ENCODE measurements at regions not wholly inside any gene's neighbourhood (a gene's known extent, or its start where the extent isn't known, plus 50 kb on each side); places are given as distances from the start of the nearest gene placed in this dataset.
"Not testable (repeated sequence)": the region's sequence is repeated elsewhere in the genome, so short reads cannot be mapped to it uniquely, and the experiment has no call there.

DNA sequence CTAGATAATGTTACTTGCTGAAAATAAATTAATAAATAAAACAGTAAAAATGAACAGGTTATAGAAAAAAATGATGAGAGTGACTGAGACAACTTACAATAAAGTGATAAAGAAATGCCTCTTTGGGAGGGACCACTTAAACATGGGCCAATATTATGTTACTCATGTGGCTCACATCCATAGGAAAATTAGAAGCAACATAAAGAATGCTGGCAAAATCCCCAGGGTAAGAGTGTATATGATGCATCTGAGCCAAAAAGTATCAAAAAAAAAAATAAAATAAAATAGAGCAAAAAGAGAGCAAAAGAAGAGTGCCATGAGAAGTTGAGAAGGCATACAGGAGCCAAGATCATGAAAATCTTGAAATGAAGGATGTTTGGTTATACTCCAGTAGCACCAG lies 818.0 kb downstream of the LTN1 start:
- no peak for DNase-seq (ENCODE audit: low spot score)

DNA sequence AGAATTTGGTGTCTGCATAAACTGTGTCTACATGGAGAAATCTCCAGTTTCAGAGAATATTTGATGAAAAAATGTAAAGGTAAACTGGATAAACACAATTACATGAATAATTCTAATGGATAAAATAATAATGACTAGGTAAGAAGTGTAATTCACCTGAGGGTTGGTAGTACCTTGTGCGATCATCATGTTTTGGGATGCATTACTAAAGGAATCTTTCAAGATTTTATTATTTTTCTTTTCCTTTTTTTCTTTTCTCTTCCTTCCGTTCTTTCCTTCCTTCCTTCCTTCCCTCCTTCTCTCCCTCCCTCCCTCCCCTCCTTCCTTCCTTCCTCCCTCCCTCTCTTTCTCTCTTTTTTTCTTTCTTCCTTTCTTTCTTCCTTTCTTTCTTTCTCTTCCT lies 818.7 kb downstream of the LTN1 start:
- DNase-seq (ENCODE audit: low spot score): no peak

DNA sequence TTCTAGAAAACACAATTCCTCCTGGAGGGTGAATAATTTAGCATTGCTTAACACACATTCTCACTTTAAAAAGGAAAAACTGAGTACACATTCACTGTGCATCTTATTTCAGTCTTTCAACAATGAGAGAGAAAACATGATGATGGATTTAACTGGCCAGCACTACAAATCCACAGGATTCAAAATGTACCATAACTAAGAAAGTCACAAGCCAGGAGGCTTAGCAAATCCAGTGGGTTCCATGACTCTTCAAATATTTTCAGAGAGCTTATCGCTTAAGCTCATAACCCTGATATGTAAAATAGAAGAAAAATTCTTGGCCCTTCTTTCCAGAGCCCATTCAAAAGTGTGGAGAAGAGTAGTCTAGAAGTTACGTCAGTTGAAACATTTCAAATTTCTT lies 820.3 kb downstream of the LTN1 start:
- no peak for DNase-seq (ENCODE audit: low spot score)

DNA sequence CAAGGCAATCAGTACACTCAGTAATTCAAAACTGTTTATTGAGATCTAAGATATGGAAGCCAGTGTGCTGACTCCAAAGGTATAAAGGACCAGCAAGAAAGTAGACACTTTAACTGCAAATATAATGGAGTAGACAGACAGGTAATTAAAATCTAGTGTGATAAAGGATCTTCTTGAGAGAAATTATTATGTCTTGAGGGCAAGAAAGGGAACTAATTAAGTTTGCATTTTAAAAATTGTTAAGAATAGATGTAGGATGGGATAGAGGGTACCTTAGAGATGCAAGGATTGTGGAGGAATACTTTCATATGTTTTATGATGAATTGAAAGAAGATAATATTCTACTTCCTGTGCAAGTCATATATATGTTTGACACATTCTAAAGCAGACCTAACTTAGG lies 825.3 kb downstream of the LTN1 start:
- no peak for DNase-seq (ENCODE audit: low spot score)

DNA sequence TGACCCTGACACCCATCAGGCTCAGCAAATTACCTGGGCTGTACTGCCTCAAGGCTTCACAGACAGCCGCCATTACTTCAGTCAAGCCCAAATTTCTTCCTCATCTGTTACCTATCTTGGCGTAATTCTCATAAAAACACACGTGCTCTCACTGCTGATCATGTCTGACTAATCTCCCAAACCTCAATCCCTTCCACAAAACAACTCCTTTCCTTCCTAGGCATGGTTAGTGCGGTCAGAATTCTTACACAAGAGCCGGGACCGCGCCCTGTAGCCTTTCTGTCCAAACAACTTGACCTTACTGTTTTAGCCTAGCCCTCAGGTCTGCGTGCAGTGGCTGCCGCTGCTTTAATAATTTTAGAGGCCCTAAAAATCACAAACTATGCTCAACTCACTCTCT lies 828.2 kb downstream of the LTN1 start:
- DNase-seq (ENCODE audit: low spot score): not testable (repeated sequence)

DNA sequence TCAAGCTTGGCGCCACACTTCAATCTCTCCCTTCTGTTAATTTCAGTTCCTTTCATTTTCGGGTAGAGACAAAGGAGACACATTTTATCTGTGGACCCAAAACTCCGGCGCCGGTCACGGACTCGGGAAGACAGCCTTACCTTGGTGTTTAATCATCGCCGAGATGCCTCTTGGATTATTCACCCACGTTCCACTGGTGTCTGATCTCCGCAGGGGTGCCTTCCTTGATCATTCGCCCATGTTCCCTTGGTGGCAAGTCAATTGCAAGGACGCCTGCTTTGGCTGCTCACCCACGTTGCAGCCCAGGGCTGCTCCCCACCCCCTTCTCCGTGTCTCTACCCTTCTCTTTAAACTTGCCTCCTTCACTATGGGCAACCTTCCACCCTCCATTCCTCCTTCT lies 830.6 kb downstream of the LTN1 start:
- not testable (repeated sequence) for DNase-seq (ENCODE audit: low spot score)

DNA sequence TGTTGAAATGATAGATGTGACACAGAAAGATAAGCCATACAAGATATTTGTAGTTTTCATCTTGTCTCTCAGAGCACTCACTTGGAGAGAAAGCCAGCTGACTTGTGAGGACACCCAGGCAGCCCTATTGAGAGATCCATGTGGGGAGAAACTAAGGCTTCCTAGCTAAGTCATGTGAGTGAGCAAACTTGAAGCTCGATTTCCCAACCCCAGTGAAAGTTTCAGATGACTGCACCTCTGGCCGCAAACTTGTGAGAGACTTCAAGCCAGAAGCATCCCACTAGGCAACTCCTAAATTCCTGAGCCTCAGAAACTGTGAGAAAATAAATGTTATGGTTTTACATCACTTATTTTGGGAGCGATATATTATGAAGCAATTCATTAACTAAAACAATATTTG lies 832.3 kb downstream of the LTN1 start:
- no peak for DNase-seq (ENCODE audit: low spot score)

DNA sequence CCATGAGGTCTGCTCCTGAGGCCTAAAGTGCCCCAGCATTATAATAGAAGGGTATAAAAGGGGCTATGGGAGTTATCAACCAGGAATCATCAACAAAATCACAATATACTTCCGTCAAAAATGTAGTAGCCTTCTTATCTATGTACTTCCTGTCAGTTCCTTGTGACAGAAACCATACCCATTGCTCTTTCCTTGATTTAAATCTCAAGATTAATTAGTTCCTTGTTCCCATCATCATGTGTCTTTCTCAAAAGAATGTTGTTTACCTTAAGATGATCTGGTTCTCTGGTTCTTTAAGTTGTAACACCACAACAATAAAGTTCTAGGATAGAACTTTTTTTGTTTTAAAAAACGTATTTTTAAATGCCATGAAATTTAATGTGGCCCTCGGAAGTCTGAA lies 833.3 kb downstream of the LTN1 start:
- DNase-seq (ENCODE audit: low spot score): no peak

DNA sequence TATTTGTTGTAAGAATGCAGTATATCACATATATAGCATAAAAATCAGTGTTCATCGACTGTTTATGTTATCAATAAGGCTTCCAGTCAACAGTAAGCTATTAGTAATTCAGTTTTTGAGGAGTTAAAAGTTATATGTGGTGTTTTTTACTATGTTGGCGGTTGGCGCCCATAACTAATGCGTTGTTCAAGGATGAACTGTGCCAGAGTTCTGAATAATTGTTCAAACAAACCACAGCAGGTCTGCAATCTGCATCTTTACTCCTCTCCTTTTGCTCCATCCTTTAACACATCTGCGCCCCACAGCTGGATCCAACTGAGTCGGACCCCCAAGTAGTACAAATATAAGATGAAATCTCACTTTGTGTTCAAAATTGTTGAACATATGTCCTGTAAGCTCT lies 836.1 kb downstream of the LTN1 start:
- no peak for DNase-seq (ENCODE audit: low spot score)

DNA sequence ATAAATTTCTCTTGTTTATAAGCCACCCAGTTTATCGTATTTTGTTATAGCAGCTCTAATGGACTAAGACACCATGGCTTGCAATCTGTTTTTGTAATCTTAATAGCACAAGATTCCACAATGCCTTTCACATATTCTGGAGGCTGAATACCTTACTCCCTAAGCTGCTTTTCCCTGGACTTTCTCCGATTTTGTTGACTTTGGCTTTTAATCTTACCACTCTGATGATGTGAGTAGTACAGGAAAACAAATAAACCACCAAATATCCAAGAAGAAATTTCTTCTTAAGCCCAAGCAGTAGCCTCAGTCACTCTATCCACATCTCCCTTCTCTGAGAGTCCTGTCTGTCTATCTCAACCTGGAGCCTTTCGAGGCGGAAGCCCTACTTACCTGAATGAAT lies 838.6 kb downstream of the LTN1 start:
- DNase-seq (ENCODE audit: low spot score): no peak

DNA sequence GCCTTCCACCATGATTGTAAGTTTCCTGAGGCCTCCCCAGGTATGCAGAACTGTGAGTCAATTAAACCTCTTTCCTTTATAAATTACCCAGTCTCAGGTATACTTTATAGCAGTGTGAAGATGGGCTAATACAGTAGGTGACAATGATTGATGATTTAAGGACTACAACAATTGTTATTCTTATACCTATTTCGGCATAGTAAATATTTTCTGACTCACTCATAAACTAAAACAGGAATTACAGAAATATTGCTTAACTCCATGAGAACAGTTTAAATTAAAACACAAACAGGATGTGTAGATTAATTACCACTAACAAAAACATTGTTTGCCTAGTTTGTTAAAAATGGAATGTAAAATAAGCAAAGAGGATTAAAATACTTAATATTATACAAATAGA lies 839.9 kb downstream of the LTN1 start:
- DNase-seq (ENCODE audit: low spot score): no peak

DNA sequence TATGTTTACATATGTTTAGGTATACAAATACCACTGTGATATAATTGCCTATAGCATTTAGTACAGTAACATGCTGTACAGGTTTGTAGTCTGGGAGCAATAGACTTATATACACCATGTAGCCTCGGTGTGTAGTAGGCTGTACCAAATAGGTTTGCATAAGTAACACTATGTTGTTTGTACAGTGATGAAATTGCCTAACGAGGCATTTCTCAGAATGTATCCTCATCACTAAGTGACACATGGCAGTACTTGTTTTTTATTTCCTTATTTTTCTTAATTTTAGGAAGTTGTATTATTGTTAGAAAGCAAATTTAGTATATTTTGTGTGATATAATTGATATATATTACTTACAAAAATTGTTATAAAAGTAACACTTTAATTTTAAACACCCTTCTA lies 840.9 kb downstream of the LTN1 start:
- DNase-seq (ENCODE audit: low spot score): no peak

DNA sequence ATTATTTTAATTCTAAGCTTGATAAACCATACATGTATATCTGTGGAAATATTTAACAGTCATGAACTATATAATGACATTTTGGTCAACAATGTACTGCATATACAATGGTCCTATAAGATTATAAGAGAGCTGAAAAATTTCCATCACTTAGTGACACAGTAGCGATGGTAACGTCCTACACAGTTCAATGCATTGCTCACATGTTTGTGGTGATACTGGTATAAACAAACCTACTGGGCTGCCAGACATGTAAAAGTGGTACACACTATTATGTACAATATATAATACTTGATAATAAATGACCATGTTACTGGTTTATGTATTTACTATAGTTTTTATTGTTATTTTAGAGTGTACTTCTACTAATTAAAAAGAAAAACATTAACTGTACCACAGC lies 841.9 kb downstream of the LTN1 start:
- DNase-seq (ENCODE audit: low spot score): no peak

DNA sequence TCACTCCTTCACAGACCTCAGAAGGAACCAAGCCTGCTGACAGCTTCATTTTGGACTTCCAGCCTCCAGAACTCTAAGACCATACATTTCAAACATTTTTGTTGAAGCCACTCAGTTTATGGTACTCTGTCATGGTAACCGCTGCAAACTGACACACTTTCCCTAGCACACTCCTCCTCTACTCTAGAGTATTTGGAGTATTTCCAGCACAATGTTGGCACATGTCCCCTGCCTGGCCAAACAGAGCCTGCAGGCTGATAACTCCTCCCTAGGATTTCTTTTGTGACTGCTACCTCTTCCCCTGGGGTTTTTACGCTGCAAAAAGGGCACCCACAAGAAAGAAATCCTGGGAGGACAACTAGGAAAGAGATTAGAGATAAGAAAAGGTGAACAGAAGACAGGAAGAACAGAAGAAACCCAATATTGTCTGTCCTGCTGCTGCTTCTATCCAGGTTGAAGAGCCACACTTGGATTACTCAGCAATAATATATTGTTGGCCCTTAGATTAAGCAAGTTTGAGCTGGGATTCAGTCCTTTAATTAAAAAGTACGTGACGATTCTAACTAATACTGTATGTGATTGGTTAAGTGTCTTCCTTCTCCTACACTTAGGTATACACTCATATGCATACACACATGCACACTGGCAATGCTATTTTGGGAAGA lies 844.1 kb downstream of the LTN1 start:
- no peak for DNase-seq (ENCODE audit: low spot score)

DNA sequence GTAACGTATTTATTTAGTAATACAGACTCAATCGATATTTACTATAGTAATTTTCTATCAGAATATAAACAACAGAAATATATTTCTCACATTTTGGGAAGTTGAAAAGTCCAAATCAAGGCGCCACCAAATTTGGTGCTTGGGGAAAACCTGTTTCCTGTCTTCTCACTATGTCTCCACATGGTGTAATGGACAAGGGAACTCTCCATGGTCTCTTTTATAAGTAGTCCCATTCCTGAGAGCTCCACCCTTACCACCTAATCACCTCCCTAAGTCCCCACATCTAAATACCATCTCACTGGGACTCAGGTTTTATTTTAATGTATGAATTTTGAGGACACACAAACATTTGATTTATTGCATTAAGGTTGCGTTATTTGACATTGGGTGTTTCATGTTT lies 848.0 kb downstream of the LTN1 start:
- no peak for DNase-seq (ENCODE audit: low spot score)

DNA sequence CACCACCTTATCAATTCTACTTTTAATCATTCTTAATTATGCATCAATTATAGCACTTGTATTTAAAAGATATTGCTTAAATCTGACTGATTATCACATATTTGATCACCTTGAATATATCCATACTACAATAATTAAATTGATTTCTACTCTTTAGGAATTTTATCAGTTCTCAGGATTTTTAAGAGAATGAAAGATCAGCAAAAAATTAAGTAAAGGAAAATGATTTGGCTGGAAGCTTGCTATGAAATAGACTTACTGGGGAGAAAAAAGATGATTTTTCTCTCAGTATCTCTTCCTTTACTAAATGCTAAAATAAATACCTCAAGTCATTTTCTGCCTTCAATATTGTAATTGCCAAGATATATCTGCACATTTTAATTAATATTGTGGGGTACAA lies 848.6 kb downstream of the LTN1 start:
- no peak for DNase-seq (ENCODE audit: low spot score)

DNA sequence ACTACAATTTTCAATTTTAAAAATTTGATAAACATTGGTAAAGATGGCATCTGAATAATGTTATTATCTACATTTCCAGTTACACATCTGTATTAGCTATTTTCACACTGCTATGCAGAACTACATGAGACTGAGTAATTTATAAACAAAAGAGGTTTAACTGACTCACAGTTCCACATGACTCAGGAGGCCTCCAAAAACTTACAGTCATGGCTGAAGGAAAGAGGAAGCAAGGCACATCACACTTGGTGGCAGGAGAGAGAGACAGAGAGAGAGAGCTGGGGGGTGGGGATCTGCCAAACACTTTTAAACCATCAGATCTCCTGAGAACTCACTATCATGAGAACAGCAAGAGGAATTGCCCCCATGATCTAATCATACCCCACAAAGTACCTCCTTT lies 850.0 kb downstream of the LTN1 start:
- no peak for DNase-seq (ENCODE audit: low spot score)

DNA sequence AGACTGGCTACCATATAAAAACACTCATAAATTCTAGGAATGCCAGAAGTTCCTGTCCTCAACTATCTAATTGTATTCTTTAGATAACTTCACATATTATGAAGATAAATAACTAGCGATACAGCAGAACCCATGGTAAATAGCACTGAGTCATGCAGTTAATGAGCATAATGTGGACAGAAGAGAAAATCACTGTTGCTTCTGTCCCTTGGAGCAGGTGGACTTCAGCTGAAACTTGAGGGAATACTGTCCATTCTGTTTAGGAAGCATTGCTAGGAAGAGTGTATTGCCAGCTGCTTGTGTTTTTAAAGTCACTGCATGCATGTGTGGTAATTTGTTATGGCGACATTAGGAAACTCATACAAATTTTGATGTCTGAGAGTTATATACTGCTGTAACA lies 854.4 kb downstream of the LTN1 start:
- DNase-seq (ENCODE audit: low spot score): no peak

DNA sequence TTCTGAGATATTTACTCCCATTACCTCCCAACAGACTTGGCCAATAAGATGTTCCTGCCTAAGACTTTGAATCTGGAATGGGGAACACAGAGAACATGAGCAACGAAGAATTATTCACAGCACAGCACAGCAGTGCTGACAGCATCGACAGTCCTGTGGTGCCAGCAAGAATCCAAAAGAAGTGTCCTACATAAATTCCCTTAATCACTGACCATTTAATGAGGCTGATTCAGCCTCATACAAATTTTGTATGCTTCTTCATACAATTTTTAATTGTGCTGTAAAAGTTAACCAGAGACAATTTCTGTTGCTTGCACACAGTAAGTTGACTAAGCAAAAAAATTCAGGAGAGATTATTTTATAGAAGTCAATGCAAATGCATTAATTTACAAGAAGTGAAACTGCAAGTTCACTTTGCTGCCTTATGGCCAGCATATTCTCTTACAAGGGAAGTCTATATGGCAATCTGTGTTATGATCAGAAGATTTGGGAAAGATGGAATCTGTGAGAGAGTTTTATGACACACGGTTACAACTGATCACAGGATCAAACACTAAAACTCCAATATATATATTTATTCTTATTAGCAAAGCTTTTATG lies 855.9 kb downstream of the LTN1 start:
- no peak for DNase-seq (ENCODE audit: low spot score)

DNA sequence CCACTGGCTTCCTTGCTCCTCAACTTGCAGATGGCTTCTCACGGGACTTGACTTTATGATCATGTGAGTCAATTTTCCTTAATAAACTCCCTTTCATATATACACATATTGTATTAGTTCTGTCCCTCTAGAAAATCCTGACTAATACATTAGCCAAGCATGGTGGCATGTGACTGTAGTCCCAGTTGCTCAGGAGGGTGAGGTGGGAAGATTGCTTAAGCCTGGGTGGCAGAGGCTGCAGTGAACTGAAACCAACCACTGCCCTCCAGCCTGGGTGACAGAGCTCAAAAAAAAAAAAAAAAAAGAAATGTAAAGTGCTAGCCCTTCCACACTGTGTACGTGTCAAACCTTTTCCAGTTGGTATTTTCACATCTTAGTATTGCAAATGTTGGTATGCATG lies 857.0 kb downstream of the LTN1 start:
- no peak for DNase-seq (ENCODE audit: low spot score)

DNA sequence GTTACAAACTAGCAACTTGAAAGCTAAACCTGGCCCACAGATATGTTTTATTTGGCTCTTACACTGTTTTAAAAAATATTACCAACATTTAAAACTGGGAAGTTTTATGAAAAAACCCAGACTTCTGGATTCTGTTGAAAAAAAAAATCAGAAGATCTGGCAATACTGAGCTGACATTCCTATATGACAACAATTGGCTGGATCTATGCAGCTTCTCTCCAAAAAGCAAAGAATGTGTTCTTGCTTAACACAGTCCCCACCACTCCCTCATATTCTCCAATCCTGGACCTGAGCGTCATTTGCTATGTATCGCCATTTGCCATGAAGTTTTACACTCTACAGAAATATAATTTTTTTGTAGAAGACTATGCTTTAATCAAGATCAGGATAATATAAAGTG lies 859.6 kb downstream of the LTN1 start:
- DNase-seq (ENCODE audit: low spot score): no peak

DNA sequence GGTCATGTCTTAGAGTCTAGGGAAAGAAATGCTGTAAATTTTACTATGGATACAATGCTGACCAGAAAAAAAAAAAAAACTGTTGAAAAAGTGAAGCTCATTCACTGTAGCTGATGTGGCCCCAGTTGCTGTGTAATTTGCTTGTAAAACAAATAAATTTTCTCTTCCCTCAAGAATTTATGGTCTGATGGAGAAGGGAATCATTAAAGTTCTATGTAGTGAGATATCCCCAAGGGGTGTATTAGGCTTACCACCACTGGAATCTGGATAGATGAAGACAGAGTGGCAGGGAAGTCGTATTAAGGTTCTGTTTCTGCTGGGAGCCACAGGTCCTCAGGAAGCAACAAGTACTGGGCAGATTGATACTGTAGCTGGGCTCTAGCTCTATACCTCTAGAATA lies 860.0 kb downstream of the LTN1 start:
- no peak for DNase-seq (ENCODE audit: low spot score)

DNA sequence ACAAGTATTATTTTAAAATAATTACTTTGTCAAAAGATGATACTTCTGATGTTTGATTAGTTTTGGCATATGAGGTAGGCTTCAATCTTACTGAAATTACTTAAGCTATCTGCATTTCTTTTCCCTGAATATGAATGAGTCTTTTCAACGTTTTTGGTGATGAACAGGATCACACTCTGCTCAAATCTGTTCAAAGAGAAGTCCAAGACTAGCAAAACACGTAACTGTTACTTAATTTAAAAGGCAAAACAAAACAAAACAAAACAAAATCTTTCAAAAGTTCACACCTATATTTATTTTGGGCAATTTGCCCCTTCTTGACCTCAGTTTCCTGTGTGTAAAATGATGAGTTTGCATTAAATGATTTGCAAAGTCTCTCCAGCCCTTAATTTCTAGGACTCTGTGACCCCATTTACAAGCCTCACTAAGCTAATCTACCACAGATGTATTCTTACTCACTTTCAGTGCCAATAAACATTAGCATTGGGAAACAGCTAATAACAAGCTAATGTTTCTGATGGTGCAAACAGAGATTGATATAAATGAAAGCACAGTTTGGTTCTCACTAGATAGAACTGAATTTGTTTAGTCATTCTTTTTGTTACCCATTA lies 865.4 kb downstream of the LTN1 start:
- no peak for DNase-seq (ENCODE audit: low spot score)
